ENCODE measurements at regions not wholly inside any gene's neighbourhood (a gene's known extent, or its start where the extent isn't known, plus 50 kb on each side); places are given as distances from the start of the nearest gene placed in this dataset.

- TF ChIP-seq AHDC1 (CRISPR knock-in tag; IDR thresholded peaks at IDR 0.05; ENCODE audit: borderline replicate concordance) (peak; percentile 99), GPN1 (CRISPR knock-in tag; IDR thresholded peaks at IDR 0.05; ENCODE audit: borderline replicate concordance) (no peak), TERF1 (CRISPR knock-in tag; IDR thresholded peaks at IDR 0.05) (no peak), HNRNPLL (IDR thresholded peaks at IDR 0.05; ENCODE audit: low read depth, low read length, poor library complexity, severe bottlenecking) (no peak), ZFP36L2 (CRISPR knock-in tag; IDR thresholded peaks at IDR 0.05) (0 out of 2 replicates have a peak, but pooled peaks have one; percentile 49), KAT7 (CRISPR knock-in tag; IDR thresholded peaks at IDR 0.05; ENCODE audit: borderline replicate concordance) (peak; percentile 95), KLF6 (CRISPR knock-in tag; IDR thresholded peaks at IDR 0.05) (peak; percentile 92), ISX (CRISPR knock-in tag; conservative IDR thresholded peaks at IDR 0.05) (no peak), KDM4B (CRISPR knock-in tag; IDR thresholded peaks at IDR 0.05) (peak; percentile 95), ZSCAN12 (CRISPR knock-in tag; IDR thresholded peaks at IDR 0.05) (no peak), ELF1 (CRISPR knock-in tag; IDR thresholded peaks at IDR 0.05) (no peak; the same call in 1 of the 2 replicates), ZNF570 (CRISPR knock-in tag; IDR thresholded peaks at IDR 0.05; ENCODE audit: borderline replicate concordance) (no peak), MXD3 (CRISPR knock-in tag; IDR thresholded peaks at IDR 0.05) (no peak), ZBTB7A (CRISPR knock-in tag; IDR thresholded peaks at IDR 0.05) (no peak), PREB (CRISPR knock-in tag; IDR thresholded peaks at IDR 0.05) (no peak), CBX1 (IDR thresholded peaks at IDR 0.05; ENCODE audit: low read depth) (peak; percentile 90), ZNF230 (CRISPR knock-in tag; IDR thresholded peaks at IDR 0.05) (peak; percentile 86; the same call in 1 of the 2 replicates), GFI1 (CRISPR knock-in tag; IDR thresholded peaks at IDR 0.05; ENCODE audit: borderline replicate concordance) (peak; percentile 93), TEF (CRISPR knock-in tag; IDR thresholded peaks at IDR 0.05) (no peak), U2AF2 (IDR thresholded peaks at IDR 0.05; ENCODE audit: low read depth, low read length) (no peak), GZF1 (CRISPR knock-in tag; IDR thresholded peaks at IDR 0.05) (peak; percentile 58; the same call in 1 of the 2 replicates), ZNF780A (CRISPR knock-in tag; IDR thresholded peaks at IDR 0.05) (peak; percentile 88; the same call in 1 of the 2 replicates)
Measured at GRCh38 chr6:11434565-11435326, 102.8 kb upstream of the TMEM170B start (continued).

Measured in HepG2 (cell line).